Chondrocyte (in vitro differentiated cells): ENCODE measurements at regions not wholly inside any gene's neighbourhood (a gene's known extent, or its start where the extent isn't known, plus 50 kb on each side); places are given as distances from the start of the nearest gene placed in this dataset.

Experiments
- DNase-seq: peaks from one replicate; pipeline ENCODE4 v3.0.0; 2021; ENCODE audit warnings: mixed read lengths, low spot score
- H3K27ac Mint-ChIP-seq: one replicate; pipeline ENCODE4 v1.8.0; 2021; ENCODE audit warnings: mild to moderate bottlenecking, moderate library complexity, mixed read lengths; ENCODE audit not compliant: unreplicated experiment
- H3K27me3 Mint-ChIP-seq: 2 replicates; pipeline ENCODE4 v1.8.0; 2021; ENCODE audit warnings: low read depth, mixed read lengths
- H3K36me3 Mint-ChIP-seq: 2 replicates; pipeline ENCODE4 v1.8.0; 2021; ENCODE audit warnings: low read depth, mixed read lengths
- H3K4me1 Mint-ChIP-seq: 2 replicates; pipeline ENCODE4 v1.8.0; 2021; ENCODE audit warnings: low read depth, mild to moderate bottlenecking, mixed read lengths
- H3K4me3 Mint-ChIP-seq: one replicate; pipeline ENCODE4 v1.8.0; 2021; ENCODE audit warnings: mild to moderate bottlenecking, moderate library complexity, mixed read lengths; ENCODE audit not compliant: unreplicated experiment
- H3K9me3 Mint-ChIP-seq: 2 replicates; pipeline ENCODE4 v1.8.0; 2021; ENCODE audit warnings: low read depth, mixed read lengths
- CTCF ChIP-seq: fragments of 200-600 bp; sonication (generic); IDR thresholded peaks from 2 replicates; pipeline ENCODE4 v1.5.0; 2021; ENCODE audit warnings: antibody characterized with exemption, mild to moderate bottlenecking, moderate library complexity

- no peak for TF ChIP-seq CTCF
- Mint-ChIP-seq H3K27me3 (no peaks in the 10 kb centered on the region), H3K4me1 (no peaks in the 10 kb centered on the region), H3K36me3 (no peaks in the 10 kb centered on the region), H3K4me3 (no peak overlapping the region), H3K27ac (no peak overlapping the region), H3K9me3 (peaks cover 27% of the 10 kb centered on the region)
- no peak for DNase-seq
Measured at GRCh38 chr10:131567279-131568162, 256.0 kb upstream of the TCERG1L start.

- Mint-ChIP-seq H3K4me1 (no peaks in the 10 kb centered on the region), H3K27ac (no peak overlapping the region), H3K27me3 (no peaks in the 10 kb centered on the region), H3K36me3 (no peaks in the 10 kb centered on the region), H3K9me3 (peaks cover 25% of the 10 kb centered on the region), H3K4me3 (no peak overlapping the region)
- TF ChIP-seq CTCF = no peak
- no peak for DNase-seq
Measured at GRCh38 chr10:131568866-131569265, 257.3 kb upstream of the TCERG1L start.

- no peak overlapping the region for H3K4me3 Mint-ChIP-seq
- no peak for TF ChIP-seq CTCF
- no peaks in the 10 kb centered on the region for H3K4me1 Mint-ChIP-seq
- H3K27ac Mint-ChIP-seq = no peak overlapping the region
- H3K27me3 Mint-ChIP-seq = no peaks in the 10 kb centered on the region
- no peaks in the 10 kb centered on the region for H3K36me3 Mint-ChIP-seq
- H3K9me3 Mint-ChIP-seq = peaks cover 19% of the 10 kb centered on the region
- no peak for DNase-seq
Measured at GRCh38 chr10:131569851-131570715, 258.6 kb upstream of the TCERG1L start.

GRCh38 chr10:131570716-131571307 is 259.3 kb upstream of the TCERG1L start:
- no peak for DNase-seq
- no peaks in the 10 kb centered on the region for H3K4me1 Mint-ChIP-seq
- no peak overlapping the region for H3K27ac Mint-ChIP-seq
- no peaks in the 10 kb centered on the region for H3K27me3 Mint-ChIP-seq
- TF ChIP-seq CTCF = no peak
- H3K4me3 Mint-ChIP-seq = no peak overlapping the region
- H3K9me3 Mint-ChIP-seq = peaks cover 19% of the 10 kb centered on the region
- no peaks in the 10 kb centered on the region for H3K36me3 Mint-ChIP-seq

- TF ChIP-seq CTCF = no peak
- Mint-ChIP-seq H3K27ac (peak overlapping the region; percentile 4), H3K36me3 (no peaks in the 10 kb centered on the region), H3K9me3 (peaks cover 15% of the 10 kb centered on the region), H3K4me1 (no peaks in the 10 kb centered on the region), H3K27me3 (no peaks in the 10 kb centered on the region), H3K4me3 (no peak overlapping the region)
- DNase-seq = no peak
Measured at GRCh38 chr10:131571346-131571745, 259.8 kb upstream of the TCERG1L start.
